Spleen (tissue), 11 donors: ENCODE measurements at regions not wholly inside any gene's neighbourhood (a gene's known extent, or its start where the extent isn't known, plus 50 kb on each side); places are given as distances from the start of the nearest gene placed in this dataset.

Experiments
- DNase-seq: peaks from one replicate; pipeline ENCODE4 v3.0.0-alpha.2; 2020
- H3K27ac ChIP-seq, 8 donors: fragments of 200-600 bp; sonication (generic) in 7 of 8; 1 replicate in 4 of 8; 2 replicates in 4 of 8; pipeline versions ENCODE4 v1.5.0 to v1.8.0; 2016 to 2021; ENCODE audit warnings: inconsistent platforms in 4 of 8, mild to moderate bottlenecking in 4 of 8, moderate library complexity in 1 of 8
- H3K27me3 ChIP-seq, 7 donors: fragments of 200-600 bp; sonication (generic) in 6 of 7; replicated peaks in 1 of 7; 1 replicate in 4 of 7; 2 replicates in 3 of 7; pipeline versions ENCODE4 v1.5.0 to v1.8.0; 2016 to 2021; ENCODE audit warnings: inconsistent platforms in 3 of 7, mild to moderate bottlenecking in 1 of 7
- H3K36me3 ChIP-seq, 6 donors: fragments of 200-600 bp; sonication (generic) in 5 of 6; 1 replicate in 4 of 6; 2 replicates in 2 of 6; pipeline versions ENCODE4 v1.5.0 to v1.8.0; 2016 to 2021; ENCODE audit warnings: inconsistent platforms in 2 of 6
- H3K4me1 ChIP-seq, 6 donors: fragments of 200-600 bp; sonication (generic) in 5 of 6; 1 replicate in 3 of 6; 2 replicates in 3 of 6; pipeline versions ENCODE4 v1.5.0 to v1.8.0; 2016 to 2021; ENCODE audit warnings: inconsistent platforms in 3 of 6
- H3K4me3 ChIP-seq, 8 donors: fragments of 200-600 bp; sonication (generic) in 7 of 8; 1 replicate in 4 of 8; 2 replicates in 4 of 8; pipeline versions ENCODE4 v1.5.0 to v1.8.0; 2016 to 2021; ENCODE audit warnings: inconsistent platforms in 4 of 8, mild to moderate bottlenecking in 4 of 8, moderate library complexity in 2 of 8
- H3K9me3 ChIP-seq, 8 donors: fragments of 200-600 bp; sonication (generic) in 7 of 8; 1 replicate in 4 of 8; 2 replicates in 4 of 8; pipeline versions ENCODE4 v1.5.0 to v1.8.0; 2016 to 2021; ENCODE audit warnings: inconsistent platforms in 4 of 8
- CTCF ChIP-seq, 11 experiments: fragments of 200-600 bp in 7 of 11; fragments of 450-650 bp in 4 of 11; sonication (generic) in 4 of 11; IDR thresholded peaks in 8 of 11; conservative IDR thresholded peaks in 3 of 11; 1 replicate in 7 of 11; 2 replicates in 4 of 11; pipeline versions ENCODE4 v1.4.0 to v1.8.0; 2016 to 2021; ENCODE audit warnings: antibody characterized with exemption in 11 of 11, inconsistent platforms in 4 of 11, mild to moderate bottlenecking in 1 of 11
- POLR2A ChIP-seq, 3 donors: fragments of 450-650 bp; IDR thresholded peaks; one replicate each; pipeline ENCODE4 v1.5.1; 2017; ENCODE audit warnings: antibody characterized with exemption in 3 of 3, mild to moderate bottlenecking in 1 of 3
- POLR2AphosphoS5 ChIP-seq, 3 donors: sonication (generic); formaldehyde crosslinking; IDR thresholded peaks; one replicate each; pipeline ENCODE4 v1.5.1; 2017; ENCODE audit warnings: antibody characterized with exemption in 3 of 3
- WGBS, 5 donors: extraction: QIAGEN DNeasy Blood & Tissue Kit in 3 of 5; methylation state at CpG; one replicate each; pipeline versions ENCODE4 v1.1.5 to v1.1.7; 2013 to 2018; 5-methylcytosine and 5-hydroxymethylcytosine counted together
- intact Hi-C: fragments of 100-400 bp; cut with DNase I; formaldehyde crosslinking; loops from one replicate; pipeline ENCODE4 v1.15.0; 2023; ENCODE audit warnings: low total_unique reads
- donor health status: healthy with polysubstance abuse.
- donor health status: DM: no; HTN: no; CAD: no; lungs with moderate emphysema.
- donor health status: DM: no; HTN: no; CAD: no.
- donor health status: Bipolar disorder and iron deficiency.
- donor health status: healthy.
- donor health status: DM: no; HTN: no; CAD: no.
- donor health status: DM: yes; HTN: yes; CAD: no.

- Histone ChIP-seq H3K36me3 (no peaks in the 10 kb centered on the region), H3K27me3 (no peaks in the 10 kb centered on the region), H3K4me1 (no peaks in the 10 kb centered on the region), H3K9me3 (peaks cover 0 to 15% (median 4%) of the 10 kb centered on the region in 8 donors), H3K4me3 (no peak overlapping the region), H3K27ac (no peak overlapping the region)
- 76 to 87% (median 82%) methylated on average over 3 of the region's 3 CpGs for WGBS, 5 donors
- TF ChIP-seq CTCF (IDR thresholded peaks at IDR 0.05 in 8 of 11, conservative IDR thresholded peaks at IDR 0.05 in 3 of 11) (no peak), POLR2AphosphoS5 (IDR thresholded peaks at IDR 0.05) (no peak), POLR2A (IDR thresholded peaks at IDR 0.05) (no peak)
- intact Hi-C loops, result no loop called here
- no peak for DNase-seq
Observed at GRCh38 chr4:136343340-136343739, 1189.0 kb downstream of the PCDH18 start.

- Histone ChIP-seq H3K4me1 (no peaks in the 10 kb centered on the region), H3K27ac (no peak overlapping the region), H3K27me3 (no peaks in the 10 kb centered on the region), H3K9me3 (peaks cover 0 to 15% (median 4%) of the 10 kb centered on the region in 8 donors), H3K4me3 (no peak overlapping the region), H3K36me3 (no peaks in the 10 kb centered on the region)
- WGBS, 5 donors, result 79 to 89% (median 84%) methylated on average over 3 of the region's 3 CpGs
- intact Hi-C loops, result no loop called here
- no peak for DNase-seq
- no peak for TF ChIP-seq POLR2AphosphoS5 (IDR thresholded peaks at IDR 0.05)
- TF ChIP-seq CTCF (IDR thresholded peaks at IDR 0.05 in 8 of 11, conservative IDR thresholded peaks at IDR 0.05 in 3 of 11), result no peak
- no peak for TF ChIP-seq POLR2A (IDR thresholded peaks at IDR 0.05)
Observed at GRCh38 chr4:136342666-136343065, 1189.6 kb downstream of the PCDH18 start.

- H3K4me3 ChIP-seq, result no peak overlapping the region
- intact Hi-C loops, result no loop called here
- no peaks in the 10 kb centered on the region for H3K4me1 ChIP-seq
- H3K27ac ChIP-seq, result no peak overlapping the region
- no peaks in the 10 kb centered on the region for H3K27me3 ChIP-seq
- 72 to 87% (median 78%) methylated on average over 3 to 4 of the region's 4 CpGs for WGBS, 5 donors
- TF ChIP-seq POLR2AphosphoS5 (IDR thresholded peaks at IDR 0.05), result no peak
- DNase-seq, result no peak
- peaks cover 0 to 13% (median 4%) of the 10 kb centered on the region in 8 donors for H3K9me3 ChIP-seq
- no peaks in the 10 kb centered on the region for H3K36me3 ChIP-seq
Observed at GRCh38 chr4:136337216-136337615, 1195.1 kb downstream of the PCDH18 start.

- no peak for DNase-seq
- 88 to 96% (median 89%) methylated on average over 4 of the region's 4 CpGs for WGBS, 5 donors
- Histone ChIP-seq H3K9me3 (peaks cover 0 to 10% (median 2%) of the 10 kb centered on the region in 8 donors), H3K4me3 (no peak overlapping the region), H3K4me1 (no peaks in the 10 kb centered on the region), H3K27ac (no peak overlapping the region), H3K36me3 (no peaks in the 10 kb centered on the region), H3K27me3 (no peaks in the 10 kb centered on the region)
- intact Hi-C loops, result no loop called here
- no peak for TF ChIP-seq CTCF (IDR thresholded peaks at IDR 0.05 in 8 of 11, conservative IDR thresholded peaks at IDR 0.05 in 3 of 11)
- TF ChIP-seq POLR2A (IDR thresholded peaks at IDR 0.05), result no peak
- TF ChIP-seq POLR2AphosphoS5 (IDR thresholded peaks at IDR 0.05), result no peak
Observed at GRCh38 chr4:136336479-136336878, 1195.8 kb downstream of the PCDH18 start.
